ENCODE measurements at regions not wholly inside any gene's neighbourhood (a gene's known extent, or its start where the extent isn't known, plus 50 kb on each side); places are given as distances from the start of the nearest gene placed in this dataset.
"Not testable (repeated sequence)": the region's sequence is repeated elsewhere in the genome, so short reads cannot be mapped to it uniquely, and the experiment has no call there.

DNA sequence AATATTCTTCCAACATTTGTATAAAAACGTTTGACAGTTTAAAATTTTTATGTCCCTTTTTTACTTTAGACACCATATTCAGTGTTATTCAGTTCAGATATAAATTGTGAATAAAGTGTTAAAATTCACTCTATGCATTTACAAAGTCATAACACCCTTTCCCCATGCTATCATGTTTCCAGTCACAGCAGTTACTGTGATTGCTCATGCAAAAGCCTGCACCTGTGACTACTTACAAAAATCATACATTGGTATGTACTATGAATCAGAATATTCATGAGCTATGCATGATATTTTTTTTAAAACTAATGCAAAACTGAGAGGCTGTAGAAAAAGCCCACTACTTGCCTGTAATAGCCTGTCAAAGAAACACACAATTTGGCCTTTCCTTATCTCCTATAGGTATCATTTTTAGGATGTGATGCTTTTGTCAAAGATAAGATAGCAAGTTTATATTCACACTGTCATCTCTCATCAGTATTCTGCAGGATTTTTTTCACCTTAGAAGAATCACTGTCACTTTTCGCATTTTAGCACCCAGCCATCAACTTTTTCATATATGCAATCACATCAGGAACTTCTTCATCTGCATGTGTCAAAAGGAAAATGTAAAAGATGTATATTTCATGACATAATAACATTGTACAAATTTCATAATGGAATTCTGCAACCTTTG lies 443.2 kb downstream of the C12orf50 start:
- Histone ChIP-seq H2AFZ (no peak overlapping the region), H3K9ac (no peak overlapping the region), H3K27ac (no peak overlapping the region), H4K20me1 (ENCODE audit: insufficient read depth) (no peaks in the 10 kb centered on the region), H3F3A (ENCODE audit: insufficient read depth) (no peaks in the 10 kb centered on the region), H3K79me2 (ENCODE audit: insufficient read depth) (no peaks in the 10 kb centered on the region), H3K4me2 (ENCODE audit: unreplicated experiment) (no peak overlapping the region), H3K4me1 (ENCODE audit: insufficient read depth) (no peaks in the 10 kb centered on the region), H3K4me3 (no peak overlapping the region), H3K27me3 (replicated peaks; ENCODE audit: insufficient read depth) (no peaks in the 10 kb centered on the region), H3K9me3 (ENCODE audit: low read depth) (no peaks in the 10 kb centered on the region), H3K36me3 (ENCODE audit: low read depth) (no peaks in the 10 kb centered on the region), H3K9me2 (ENCODE audit: insufficient read depth) (no peaks in the 10 kb centered on the region)
- TF ChIP-seq EZH2phosphoT487 (IDR thresholded peaks at IDR 0.05; ENCODE audit: insufficient read depth, low read depth) (no peak), EZH2 (IDR thresholded peaks at IDR 0.05; ENCODE audit: insufficient read depth, poor library complexity, severe bottlenecking) (no peak)
- 26 to 27% methylated on average over 2 of the region's 2 CpGs for WGBS, 2 experiments (ENCODE audit: low coverage in 1 of 2, low lambda C conversion rate in 2 of 2, missing lambda C conversion rate in 2 of 2)
- no peak for DNase-seq
- in situ Hi-C loops (cut with MboI), result no loop called here

DNA sequence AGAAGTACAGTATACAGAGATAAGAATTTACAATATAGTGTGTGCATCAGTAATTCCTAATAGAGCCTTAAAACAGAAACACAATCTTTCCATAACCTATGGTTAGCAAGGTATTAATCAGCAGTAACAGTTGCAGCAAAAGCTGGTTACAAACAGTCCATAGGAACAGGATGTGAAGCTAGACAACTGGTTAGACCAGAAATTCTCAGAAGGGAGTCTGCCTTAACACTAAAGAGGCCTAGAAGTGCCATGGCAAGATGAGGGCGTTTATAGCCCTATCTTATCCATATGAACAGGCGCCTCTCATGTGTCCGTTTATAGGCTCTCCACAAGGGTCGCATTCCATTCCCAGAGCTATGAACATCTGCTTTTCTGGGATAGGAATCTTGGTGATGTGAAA lies 450.1 kb downstream of the C12orf50 start:
- H3F3A ChIP-seq (ENCODE audit: insufficient read depth); H3K9me3 ChIP-seq (ENCODE audit: low read depth); H3K36me3 ChIP-seq (ENCODE audit: low read depth); H3K4me3 ChIP-seq; H2AFZ ChIP-seq; H3K79me2 ChIP-seq (ENCODE audit: insufficient read depth); H3K4me1 ChIP-seq (ENCODE audit: insufficient read depth); in situ Hi-C loops (cut with MboI); H3K27me3 ChIP-seq (replicated peaks; ENCODE audit: insufficient read depth); DNase-seq; H3K9ac ChIP-seq; H3K4me2 ChIP-seq (ENCODE audit: unreplicated experiment); H3K9me2 ChIP-seq (ENCODE audit: insufficient read depth); H3K27ac ChIP-seq; H4K20me1 ChIP-seq (ENCODE audit: insufficient read depth): not testable (repeated sequence)
- WGBS, 2 experiments (ENCODE audit: low coverage in 1 of 2, low lambda C conversion rate in 2 of 2, missing lambda C conversion rate in 2 of 2), result 29 to 34% methylated on average over 4 of the region's 4 CpGs

DNA sequence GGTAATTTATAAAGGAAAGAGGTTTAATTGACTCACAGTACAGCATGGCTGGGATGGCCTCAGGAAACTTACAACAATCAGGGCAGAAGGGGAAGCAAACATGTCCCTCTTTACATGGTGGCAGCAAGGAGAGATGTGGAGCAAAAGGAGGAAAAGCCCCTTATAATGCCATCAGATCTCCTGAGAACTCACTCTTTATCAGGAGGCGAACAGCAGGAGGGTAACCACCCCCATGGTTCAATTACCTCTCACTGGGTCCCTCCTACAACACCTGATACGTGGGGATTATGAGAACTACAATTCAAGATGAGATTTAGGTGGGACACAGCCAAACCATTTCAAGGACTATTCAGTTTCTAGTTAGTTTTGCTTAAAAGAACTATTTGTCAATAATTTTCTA lies 453.3 kb downstream of the C12orf50 start:
- Histone ChIP-seq H3K27me3 (replicated peaks; ENCODE audit: insufficient read depth) (no peaks in the 10 kb centered on the region), H3K9me3 (ENCODE audit: low read depth) (no peaks in the 10 kb centered on the region), H3F3A (ENCODE audit: insufficient read depth) (no peaks in the 10 kb centered on the region), H3K4me3 (no peak overlapping the region), H3K27ac (no peak overlapping the region), H4K20me1 (ENCODE audit: insufficient read depth) (no peaks in the 10 kb centered on the region), H3K4me2 (ENCODE audit: unreplicated experiment) (no peak overlapping the region), H3K79me2 (ENCODE audit: insufficient read depth) (no peaks in the 10 kb centered on the region), H3K4me1 (ENCODE audit: insufficient read depth) (no peaks in the 10 kb centered on the region), H3K9me2 (ENCODE audit: insufficient read depth) (no peaks in the 10 kb centered on the region), H3K36me3 (ENCODE audit: low read depth) (no peaks in the 10 kb centered on the region), H2AFZ (no peak overlapping the region), H3K9ac (no peak overlapping the region)
- 17 to 32% methylated on average over 2 of the region's 2 CpGs for WGBS, 2 experiments (ENCODE audit: low coverage in 1 of 2, low lambda C conversion rate in 2 of 2, missing lambda C conversion rate in 2 of 2)
- no peak for DNase-seq
- in situ Hi-C loops (cut with MboI), result no loop called here
- TF ChIP-seq EZH2 (IDR thresholded peaks at IDR 0.05; ENCODE audit: insufficient read depth, poor library complexity, severe bottlenecking), result no peak
- no peak for TF ChIP-seq EZH2phosphoT487 (IDR thresholded peaks at IDR 0.05; ENCODE audit: insufficient read depth, low read depth)

DNA sequence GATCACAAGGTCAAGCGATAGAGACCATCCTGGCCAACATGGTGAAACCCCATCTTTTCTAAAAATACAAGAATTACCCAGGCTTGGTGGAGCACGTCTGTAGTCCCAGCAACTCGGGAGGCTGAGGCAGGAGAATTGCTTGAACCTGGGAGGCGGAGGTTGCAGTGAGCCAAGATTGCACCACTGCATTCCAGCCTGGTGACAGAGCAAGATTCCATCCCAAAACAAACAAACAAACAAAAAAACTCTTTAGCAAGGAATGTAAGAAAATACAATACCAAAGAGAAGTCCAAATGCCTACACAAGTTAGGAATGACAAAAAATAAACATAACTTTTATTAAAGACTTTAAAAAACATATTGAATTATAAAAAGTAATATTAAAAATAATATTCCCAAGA lies 462.3 kb downstream of the C12orf50 start:
- H3K79me2 ChIP-seq (ENCODE audit: insufficient read depth); H3K4me3 ChIP-seq; H2AFZ ChIP-seq; H4K20me1 ChIP-seq (ENCODE audit: insufficient read depth); H3K4me1 ChIP-seq (ENCODE audit: insufficient read depth); H3K36me3 ChIP-seq (ENCODE audit: low read depth); H3K9ac ChIP-seq; H3K9me2 ChIP-seq (ENCODE audit: insufficient read depth); H3K27me3 ChIP-seq (replicated peaks; ENCODE audit: insufficient read depth); H3K27ac ChIP-seq; DNase-seq; H3K9me3 ChIP-seq (ENCODE audit: low read depth); H3K4me2 ChIP-seq (ENCODE audit: unreplicated experiment); in situ Hi-C loops (cut with MboI); H3F3A ChIP-seq (ENCODE audit: insufficient read depth): not testable (repeated sequence)
- WGBS, 2 experiments (ENCODE audit: low coverage in 1 of 2, low lambda C conversion rate in 2 of 2, missing lambda C conversion rate in 2 of 2), result 31 to 37% methylated on average over 4 of the region's 4 CpGs

DNA sequence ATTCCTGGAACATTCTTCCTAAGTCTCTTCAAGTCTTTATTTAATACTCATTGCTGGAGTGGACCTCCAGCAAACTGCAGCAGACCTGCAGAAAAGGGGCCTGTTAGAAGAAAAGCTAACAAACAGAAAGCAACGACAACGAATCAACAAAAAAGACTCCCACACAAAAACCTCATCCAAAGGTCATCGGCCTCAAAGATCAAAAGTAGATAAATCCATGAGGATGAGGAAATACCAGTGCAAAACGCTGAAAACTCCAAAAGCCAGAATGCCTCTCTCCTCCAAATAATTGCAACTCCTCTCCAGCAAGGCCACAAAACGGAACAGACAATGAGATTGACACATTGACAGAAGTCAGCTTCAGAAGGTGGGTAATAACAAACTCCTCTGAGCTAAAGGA lies 472.2 kb downstream of the C12orf50 start:
- Histone ChIP-seq H4K20me1 (ENCODE audit: insufficient read depth) (no peaks in the 10 kb centered on the region), H2AFZ (no peak overlapping the region), H3K27ac (no peak overlapping the region), H3K4me1 (ENCODE audit: insufficient read depth) (no peaks in the 10 kb centered on the region), H3K36me3 (ENCODE audit: low read depth) (no peaks in the 10 kb centered on the region), H3K79me2 (ENCODE audit: insufficient read depth) (no peaks in the 10 kb centered on the region), H3K4me3 (no peak overlapping the region), H3F3A (ENCODE audit: insufficient read depth) (no peaks in the 10 kb centered on the region), H3K4me2 (ENCODE audit: unreplicated experiment) (no peak overlapping the region), H3K9ac (no peak overlapping the region), H3K27me3 (replicated peaks; ENCODE audit: insufficient read depth) (no peaks in the 10 kb centered on the region), H3K9me2 (ENCODE audit: insufficient read depth) (no peaks in the 10 kb centered on the region), H3K9me3 (ENCODE audit: low read depth) (no peaks in the 10 kb centered on the region)
- DNase-seq, result no peak
- in situ Hi-C loops (cut with MboI), result no loop called here
- 25 to 30% methylated on average over 5 of the region's 5 CpGs for WGBS, 2 experiments (ENCODE audit: low coverage in 1 of 2, low lambda C conversion rate in 2 of 2, missing lambda C conversion rate in 2 of 2)
- no peak for TF ChIP-seq EZH2phosphoT487 (IDR thresholded peaks at IDR 0.05; ENCODE audit: insufficient read depth, low read depth)
- no peak for TF ChIP-seq EZH2 (IDR thresholded peaks at IDR 0.05; ENCODE audit: insufficient read depth, poor library complexity, severe bottlenecking)

DNA sequence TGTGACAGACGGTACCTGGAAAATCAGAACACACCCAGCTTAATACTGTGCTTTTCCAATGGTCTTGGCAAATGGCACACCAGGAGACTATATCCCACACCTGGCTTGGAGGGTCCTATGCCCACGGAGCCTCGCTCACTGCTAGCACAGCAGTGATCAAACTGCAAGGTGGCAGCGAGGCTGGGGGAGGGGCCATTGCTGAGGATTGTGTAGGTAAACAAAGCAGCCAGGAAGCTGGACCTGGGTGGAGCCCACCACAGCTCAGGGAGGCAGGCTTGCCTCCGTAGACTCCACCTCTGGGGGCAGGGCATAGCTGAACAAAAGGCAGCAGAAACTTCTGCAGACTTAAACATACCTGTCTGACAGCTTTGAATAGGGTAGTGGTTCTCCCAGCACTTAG lies 498.0 kb downstream of the C12orf50 start:
- H3K27me3 ChIP-seq (replicated peaks; ENCODE audit: insufficient read depth); H3K4me2 ChIP-seq (ENCODE audit: unreplicated experiment); H3K9ac ChIP-seq; DNase-seq; H3K9me2 ChIP-seq (ENCODE audit: insufficient read depth); H3K79me2 ChIP-seq (ENCODE audit: insufficient read depth); H3F3A ChIP-seq (ENCODE audit: insufficient read depth); H3K9me3 ChIP-seq (ENCODE audit: low read depth); H3K27ac ChIP-seq; H3K4me3 ChIP-seq; H2AFZ ChIP-seq; H3K4me1 ChIP-seq (ENCODE audit: insufficient read depth); H4K20me1 ChIP-seq (ENCODE audit: insufficient read depth); H3K36me3 ChIP-seq (ENCODE audit: low read depth); in situ Hi-C loops (cut with MboI): not testable (repeated sequence)
- 27 to 52% methylated on average over 5 of the region's 5 CpGs for WGBS, 2 experiments (ENCODE audit: low coverage in 1 of 2, low lambda C conversion rate in 2 of 2, missing lambda C conversion rate in 2 of 2)
